OCI-M1 (cell line): ENCODE measurements at regions not wholly inside any gene's neighbourhood (a gene's known extent, or its start where the extent isn't known, plus 50 kb on each side); places are given as distances from the start of the nearest gene placed in this dataset.

Experiments
- DNase-seq: peaks from one replicate; lab custom pipeline; 2025; lab: John Stamatoyannopoulos, UW

GRCh38 chr12:89924191-89924590 is 215.6 kb upstream of the ATP2B1 start:
- DNase-seq, result no peak

GRCh38 chr12:89923091-89923490 is 214.5 kb upstream of the ATP2B1 start:
- no peak for DNase-seq

- no peak for DNase-seq
Measured at GRCh38 chr12:89920866-89921265, 212.2 kb upstream of the ATP2B1 start.

GRCh38 chr12:89919241-89919906 is 210.7 kb upstream of the ATP2B1 start:
- DNase-seq, result no peak

GRCh38 chr12:89918172-89918846 is 209.7 kb upstream of the ATP2B1 start:
- DNase-seq, result peak; percentile 6

GRCh38 chr12:89909753-89910152 is 201.1 kb upstream of the ATP2B1 start:
- DNase-seq, result no peak

- no peak for DNase-seq
Measured at GRCh38 chr12:89907659-89908058, 199.0 kb upstream of the ATP2B1 start.

GRCh38 chr12:89906824-89907223 is 198.2 kb upstream of the ATP2B1 start:
- no peak for DNase-seq

- DNase-seq, result no peak
Measured at GRCh38 chr12:89906178-89906577, 197.5 kb upstream of the ATP2B1 start.

- peak; percentile 15 for DNase-seq
Measured at GRCh38 chr12:89901906-89902642, 193.4 kb upstream of the ATP2B1 start.

GRCh38 chr12:89901319-89901718 is 192.7 kb upstream of the ATP2B1 start:
- no peak for DNase-seq

- DNase-seq, result no peak
Measured at GRCh38 chr12:89899651-89900050, 191.0 kb upstream of the ATP2B1 start.

GRCh38 chr12:89895591-89895990 is 187.0 kb upstream of the ATP2B1 start:
- no peak for DNase-seq

GRCh38 chr12:89895101-89895500 is 186.5 kb upstream of the ATP2B1 start:
- DNase-seq, result no peak

- DNase-seq, result no peak
Measured at GRCh38 chr12:89893972-89894706, 185.5 kb upstream of the ATP2B1 start.

GRCh38 chr12:89892436-89892835 is 183.8 kb upstream of the ATP2B1 start:
- DNase-seq, result no peak

- DNase-seq, result no peak
Measured at GRCh38 chr12:89891933-89892332, 183.3 kb upstream of the ATP2B1 start.

- DNase-seq, result no peak
Measured at GRCh38 chr12:89890161-89890560, 181.5 kb upstream of the ATP2B1 start.

- no peak for DNase-seq
Measured at GRCh38 chr12:89889062-89889461, 180.4 kb upstream of the ATP2B1 start.

- no peak for DNase-seq
Measured at GRCh38 chr12:89884952-89885351, 176.3 kb upstream of the ATP2B1 start.

GRCh38 chr12:89884416-89884898 is 175.8 kb upstream of the ATP2B1 start:
- DNase-seq, result no peak
